GM19238 (cell line): ENCODE measurements at regions not wholly inside any gene's neighbourhood (a gene's known extent, or its start where the extent isn't known, plus 50 kb on each side); places are given as distances from the start of the nearest gene placed in this dataset.

Experiments used
- DNase-seq: peaks from one replicate; pipeline ENCODE4 v3.0.0; 2011; ENCODE audit warnings: low spot score; ENCODE audit not compliant: insufficient read length

DNA sequence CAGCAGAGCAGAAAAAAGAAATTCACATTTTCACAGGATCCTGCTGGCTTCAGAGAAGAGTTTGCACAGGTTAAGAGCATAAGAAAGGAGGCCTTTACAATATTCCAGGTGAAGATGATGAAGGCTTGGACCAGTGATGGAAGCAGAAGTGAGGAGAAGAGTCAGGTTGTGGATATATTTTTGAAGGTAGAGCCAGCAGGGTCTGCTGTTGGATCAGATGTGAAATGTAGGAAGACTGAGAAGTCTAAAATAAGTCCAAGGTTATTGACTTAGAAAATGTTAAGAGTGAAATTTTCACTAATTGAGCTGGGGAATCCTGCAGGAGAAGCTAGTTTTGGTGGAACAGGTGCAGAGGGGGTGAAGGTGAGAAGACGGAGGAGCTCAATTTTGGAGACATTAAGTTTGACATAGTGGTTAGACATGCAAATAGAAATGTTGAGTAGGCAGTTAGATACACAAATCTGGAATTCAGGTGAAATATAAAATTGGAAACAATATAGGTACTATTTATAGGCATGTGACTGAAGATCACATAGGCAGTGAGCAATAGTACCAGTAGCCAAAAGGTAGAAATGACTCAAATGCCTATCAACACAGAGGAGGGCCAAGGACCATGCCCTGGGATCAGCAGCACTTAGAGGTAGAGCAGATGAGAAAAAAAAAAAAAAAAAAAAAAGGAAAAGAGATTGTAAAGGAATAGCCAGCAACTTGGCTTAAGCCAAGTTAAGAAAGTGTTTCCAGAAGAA is 252.0 kb downstream of the AASDHPPT start:
- DNase-seq, result no peak

- no peak for DNase-seq
These were observed 253.7 kb downstream of the AASDHPPT start for GRCh38 chr11:106331176-106331575.

- no peak for DNase-seq
These were observed 256.2 kb downstream of the AASDHPPT start for GRCh38 chr11:106333678-106334077.

GRCh38 chr11:106344394-106344793 is 266.9 kb downstream of the AASDHPPT start:
- DNase-seq, result no peak

- DNase-seq, result no peak
These were observed 267.5 kb downstream of the AASDHPPT start for GRCh38 chr11:106344966-106345365.

DNA sequence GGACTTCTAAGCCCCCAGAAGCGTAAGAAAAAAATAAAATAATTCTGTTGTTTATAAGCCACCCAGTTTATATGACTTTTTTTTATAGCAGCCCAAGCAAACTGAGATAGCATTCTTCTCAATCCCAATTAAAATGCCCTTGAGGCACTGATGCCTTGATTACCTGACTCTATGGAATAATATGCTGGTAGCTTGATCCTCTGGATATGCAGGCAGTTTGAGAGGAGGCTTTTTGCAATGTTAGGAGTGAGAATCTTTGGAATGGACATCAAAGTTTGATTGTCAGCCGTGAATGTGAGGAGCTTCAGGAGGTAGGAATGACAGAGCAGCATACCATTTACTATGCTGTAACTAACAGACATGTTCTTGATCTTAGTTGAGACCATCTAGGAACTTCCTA is 275.6 kb downstream of the AASDHPPT start:
- DNase-seq, result no peak

- no peak for DNase-seq
These were observed 291.8 kb downstream of the AASDHPPT start for GRCh38 chr11:106369224-106369623.

- DNase-seq, result no peak
These were observed 301.2 kb downstream of the AASDHPPT start for GRCh38 chr11:106378513-106379179.

- no peak for DNase-seq
These were observed 301.8 kb downstream of the AASDHPPT start for GRCh38 chr11:106379265-106379664.

DNA sequence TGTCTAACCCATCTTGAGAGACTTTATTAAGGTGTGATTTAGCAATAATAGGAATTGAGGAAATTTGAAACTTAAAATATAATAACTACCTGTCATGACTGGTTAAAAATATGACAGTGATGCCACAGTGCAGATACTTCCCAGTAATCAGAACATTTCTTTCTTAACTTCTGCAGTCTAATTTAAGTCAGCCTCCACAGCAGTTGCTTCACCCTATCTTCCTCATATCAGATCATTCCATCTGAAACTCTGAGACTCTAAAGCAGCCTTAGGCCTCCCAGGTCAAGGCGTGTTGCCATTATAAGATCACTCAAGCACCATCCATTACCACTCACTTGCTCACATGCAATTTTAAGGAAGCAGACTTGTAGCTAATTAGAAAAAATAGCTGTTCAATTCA is 302.2 kb downstream of the AASDHPPT start:
- DNase-seq, result no peak

DNA sequence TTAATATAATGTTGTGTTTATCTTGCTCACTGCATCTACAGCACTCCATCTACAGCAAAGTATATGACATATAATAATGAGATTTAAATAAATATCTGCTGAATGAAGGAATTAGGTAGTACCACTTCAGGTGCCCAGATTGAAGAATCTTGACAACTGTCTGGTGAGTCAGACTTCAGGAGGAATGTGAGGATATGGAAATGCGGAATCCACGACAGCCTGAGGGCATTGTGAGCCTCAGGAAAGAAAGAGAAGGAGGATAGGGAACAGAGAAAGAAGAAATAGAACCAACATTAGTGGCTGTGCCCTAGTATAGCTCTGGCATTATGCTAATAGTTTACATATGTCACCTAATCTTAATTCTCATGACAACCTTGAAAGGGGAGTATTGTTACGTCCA is 304.4 kb downstream of the AASDHPPT start:
- no peak for DNase-seq

DNA sequence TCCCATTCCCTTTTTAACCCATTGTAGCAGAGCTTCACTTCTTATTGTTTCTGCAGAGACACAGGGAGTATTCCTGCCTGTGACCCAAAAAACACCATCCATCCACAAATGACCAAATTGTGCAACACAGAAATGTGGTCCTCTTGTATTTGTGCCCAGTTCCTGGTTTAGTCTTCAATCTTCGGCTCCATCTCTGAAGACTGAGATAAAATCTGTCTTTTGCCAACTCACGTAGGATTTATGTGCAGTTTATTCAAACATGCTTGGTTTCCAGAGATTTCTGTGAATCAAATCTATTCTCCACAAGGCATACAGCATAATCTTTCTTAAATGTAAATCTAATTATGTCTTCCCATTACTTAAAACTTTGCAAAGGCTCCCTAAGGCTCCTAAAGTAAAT is 307.0 kb downstream of the AASDHPPT start:
- DNase-seq, result no peak

DNA sequence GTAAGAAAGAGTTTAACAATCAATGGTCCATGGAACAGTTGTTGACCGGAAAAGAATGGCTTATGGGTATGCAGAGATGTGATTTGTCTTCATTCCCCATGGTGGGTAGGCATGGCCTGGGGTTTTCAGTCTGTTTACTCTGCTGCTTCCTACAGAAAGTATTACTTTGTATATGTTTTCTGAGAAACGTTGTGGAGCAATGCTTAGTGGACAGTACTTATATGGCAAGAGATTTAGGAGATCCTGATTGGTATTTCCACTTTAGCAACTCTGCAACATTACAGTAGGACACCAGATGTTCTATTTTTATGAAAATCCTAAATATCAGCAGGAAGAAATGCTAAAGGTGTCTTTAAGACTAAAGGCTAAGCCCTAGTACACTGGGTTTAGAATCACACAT is 309.1 kb downstream of the AASDHPPT start:
- DNase-seq, result no peak

- no peak for DNase-seq
These were observed 311.6 kb downstream of the AASDHPPT start for GRCh38 chr11:106389101-106389500.

GRCh38 chr11:106390078-106390477 is 312.6 kb downstream of the AASDHPPT start:
- DNase-seq, result no peak

GRCh38 chr11:106391771-106392420 is 314.4 kb downstream of the AASDHPPT start:
- no peak for DNase-seq

GRCh38 chr11:106395716-106396349 is 318.4 kb downstream of the AASDHPPT start:
- no peak for DNase-seq

- no peak for DNase-seq
These were observed 320.5 kb downstream of the AASDHPPT start for GRCh38 chr11:106397787-106398501.

- no peak for DNase-seq
These were observed 321.1 kb downstream of the AASDHPPT start for GRCh38 chr11:106398502-106399075.

DNA sequence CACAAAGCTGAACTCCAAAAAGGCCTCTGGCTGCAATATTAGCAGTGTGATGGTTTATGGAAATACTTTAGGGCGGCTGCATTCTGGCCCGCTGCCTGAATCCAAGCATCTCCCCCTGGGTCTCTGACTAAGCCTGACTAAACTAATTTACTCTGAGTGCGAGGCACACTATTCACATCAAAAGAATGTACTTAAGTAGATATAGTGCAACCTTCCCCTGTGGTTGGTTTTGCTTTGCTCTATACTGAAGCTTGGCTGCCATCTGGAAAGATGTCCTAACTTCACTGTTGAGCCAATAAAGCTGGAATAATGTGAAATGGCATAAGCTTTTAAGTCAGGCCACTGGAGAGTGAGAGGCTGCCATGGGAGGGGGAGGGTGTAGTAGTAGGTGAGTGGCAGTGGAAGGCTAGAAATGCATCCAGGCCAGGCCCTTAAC is 321.6 kb downstream of the AASDHPPT start:
- DNase-seq, result no peak

DNA sequence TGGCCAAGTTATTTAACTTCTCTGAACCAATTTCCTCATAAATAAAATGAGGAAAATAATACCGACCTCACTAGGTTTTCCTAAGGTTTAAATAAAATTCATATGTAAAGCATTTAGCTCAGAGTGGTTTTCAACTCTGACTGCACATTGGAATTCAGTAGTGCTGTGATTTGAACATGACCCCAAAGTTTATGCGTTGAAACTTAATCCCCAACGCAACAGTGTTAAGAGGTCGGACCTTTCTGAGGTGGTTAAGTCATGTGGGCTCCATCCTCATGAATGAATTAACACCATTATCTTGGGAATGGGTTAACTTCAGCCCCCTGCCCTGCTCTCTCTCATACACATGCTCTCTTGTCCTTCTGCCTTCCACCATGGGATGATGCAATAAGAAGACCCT is 322.2 kb downstream of the AASDHPPT start:
- DNase-seq, result no peak
